ENCODE measurements at regions not wholly inside any gene's neighbourhood (a gene's known extent, or its start where the extent isn't known, plus 50 kb on each side); places are given as distances from the start of the nearest gene placed in this dataset.
A peak's percentile ranks its signal among the peaks of the same experiment; 100 is the strongest.
"Not testable (repeated sequence)": the region's sequence is repeated elsewhere in the genome, so short reads cannot be mapped to it uniquely, and the experiment has no call there.

DNA sequence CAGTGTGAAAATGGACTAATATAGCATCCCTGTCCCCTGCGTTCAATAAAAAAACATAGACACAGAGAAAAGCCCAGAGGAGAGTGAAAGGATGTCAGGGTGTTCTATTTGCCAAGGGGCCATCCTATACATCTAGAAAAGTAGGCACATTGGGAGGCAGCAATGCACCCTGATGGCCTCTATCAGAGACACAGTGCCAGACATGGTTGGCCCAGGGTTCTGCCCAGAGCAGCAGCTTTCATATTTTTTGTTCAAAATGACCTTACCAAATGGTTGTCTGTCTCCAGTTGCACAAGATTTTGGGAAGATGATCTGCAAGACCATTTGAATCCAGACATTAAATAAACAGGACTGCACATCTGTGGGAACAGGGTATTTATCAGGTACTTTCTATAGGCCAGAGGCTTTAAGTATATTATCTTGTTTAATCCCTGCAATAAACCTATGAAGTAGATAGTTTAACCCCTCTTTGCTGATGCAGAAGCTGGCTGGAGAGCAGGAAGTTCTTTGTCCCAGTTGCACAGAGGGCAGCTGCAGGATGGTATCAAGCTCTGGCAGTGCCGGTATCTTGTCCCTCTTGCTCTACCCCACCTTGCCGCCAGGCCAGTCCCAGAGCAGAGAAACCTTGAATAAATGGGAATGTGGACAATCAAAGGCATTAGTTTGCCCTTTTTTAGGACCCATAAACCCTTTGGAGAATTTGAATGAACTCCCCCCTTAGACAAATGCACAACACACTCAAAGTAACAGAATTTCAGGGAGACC is 171.8 kb upstream of the PWP1 start:
- intact Hi-C loops (cut with micrococcal nuclease): no loop called here
- peaks cover 1% of the 10 kb centered on the region for H3K36me3 Mint-ChIP-seq (ENCODE audit: low read depth)
- CTCF ChIA-PET: interaction anchor here (0.7 kb wide), 1 partner anchor 384 kb away, joined by 3 read pairs; no protein-coding TSS in a partner anchor
- no peak overlapping the region for H3K4me3 Mint-ChIP-seq
- no peak overlapping the region for H3K27ac Mint-ChIP-seq
- H3K4me1 Mint-ChIP-seq (ENCODE audit: low read depth): peaks cover 12% of the 10 kb centered on the region
- no peak for DNase-seq
- no peaks in the 10 kb centered on the region for H3K27me3 Mint-ChIP-seq (ENCODE audit: low read depth)
- H3K9me3 Mint-ChIP-seq: no peaks in the 10 kb centered on the region

DNA sequence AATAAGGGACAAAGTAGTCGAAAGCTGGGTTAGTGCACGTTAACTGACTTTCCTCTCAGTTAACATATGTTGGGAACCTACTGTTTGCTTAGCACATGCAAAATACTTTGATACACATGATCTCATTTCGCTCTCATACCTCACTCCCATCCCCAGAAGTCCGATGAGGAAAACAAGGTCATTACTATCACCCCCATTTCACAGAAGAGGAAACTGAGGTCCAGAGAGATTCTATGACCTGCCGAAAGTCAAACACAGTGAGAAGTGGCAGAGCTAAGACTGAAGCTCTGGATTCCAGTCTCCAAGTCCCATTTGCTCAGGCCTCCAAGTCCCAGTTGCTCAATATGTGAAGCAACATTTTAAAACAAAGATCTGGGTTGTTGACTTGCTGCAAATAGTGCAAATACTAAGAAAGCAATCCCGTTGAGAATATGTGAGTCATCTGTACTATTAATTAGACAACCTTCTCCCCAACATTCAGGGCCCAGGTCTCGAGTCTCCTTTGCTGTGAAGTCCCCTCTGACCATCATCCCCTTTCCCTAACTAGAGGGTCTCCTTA is 170.6 kb upstream of the PWP1 start:
- Mint-ChIP-seq H3K27me3 (ENCODE audit: low read depth) (no peaks in the 10 kb centered on the region), H3K36me3 (ENCODE audit: low read depth) (peaks cover 9% of the 10 kb centered on the region), H3K4me1 (ENCODE audit: low read depth) (peaks cover 12% of the 10 kb centered on the region), H3K27ac (no peak overlapping the region), H3K4me3 (no peak overlapping the region), H3K9me3 (no peaks in the 10 kb centered on the region)
- CTCF ChIA-PET: interaction anchor here (0.7 kb wide), 2 partner anchors 33 to 385 kb away, joined by 3 read pairs; no protein-coding TSS in a partner anchor
- no peak for DNase-seq
- intact Hi-C loops (cut with micrococcal nuclease): loop anchor here (1.0 kb wide), 1 partner anchor 45 kb away; no protein-coding TSS in a partner anchor

DNA sequence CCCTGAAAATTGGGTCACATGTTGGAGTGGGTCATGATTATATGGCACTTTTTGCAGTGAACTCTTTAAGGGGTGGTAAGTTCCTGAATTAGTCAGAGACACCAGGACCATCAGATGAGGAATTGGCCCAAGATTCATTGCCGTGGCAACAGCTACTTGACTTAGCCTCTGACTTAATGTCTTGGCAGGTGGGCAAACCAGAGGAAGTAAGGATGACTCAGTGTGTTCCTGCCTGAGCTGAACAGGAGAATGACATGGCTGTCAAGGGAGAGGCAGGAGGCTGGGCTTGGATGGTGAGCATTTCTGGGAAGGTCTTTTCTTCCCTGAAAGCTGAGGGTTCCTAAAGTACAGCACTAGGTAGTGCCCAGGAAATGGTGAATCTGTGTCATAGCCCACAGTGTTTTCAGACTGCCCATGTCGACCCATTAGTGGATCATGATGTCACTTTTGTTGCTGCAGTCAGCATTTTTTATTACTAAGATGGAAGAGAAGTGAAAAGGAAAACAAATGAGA is 170.1 kb upstream of the PWP1 start:
- Mint-ChIP-seq H3K4me1 (ENCODE audit: low read depth) (peaks cover 12% of the 10 kb centered on the region), H3K27ac (no peak overlapping the region), H3K27me3 (ENCODE audit: low read depth) (no peaks in the 10 kb centered on the region), H3K9me3 (peaks cover under 1% of the 10 kb centered on the region), H3K4me3 (no peak overlapping the region), H3K36me3 (ENCODE audit: low read depth) (peaks cover 15% of the 10 kb centered on the region)
- DNase-seq: peak; percentile 64
- CTCF ChIA-PET: no interaction called here
- intact Hi-C loops (cut with micrococcal nuclease): loop anchor here (1.0 kb wide), 1 partner anchor 45 kb away; no protein-coding TSS in a partner anchor

DNA sequence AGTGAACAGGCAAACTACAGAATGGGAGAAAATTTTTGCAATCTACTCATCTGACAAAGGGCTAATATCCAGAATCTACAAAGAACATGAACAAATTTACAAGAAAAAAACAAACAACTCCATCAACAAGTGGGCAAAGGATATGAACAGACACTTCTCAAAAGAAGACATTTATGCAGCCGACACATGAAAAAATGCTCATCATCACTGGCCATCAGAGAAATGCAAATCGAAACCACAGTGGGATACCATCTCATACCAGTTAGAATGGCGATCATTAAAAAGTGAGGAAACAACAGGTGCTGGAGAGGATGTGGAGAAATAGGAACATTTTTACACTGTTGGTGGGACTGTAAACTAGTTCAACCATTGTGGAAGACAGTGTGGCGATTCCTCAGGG is 167.8 kb upstream of the PWP1 start:
- H3K4me3 Mint-ChIP-seq; CTCF ChIA-PET; H3K27me3 Mint-ChIP-seq (ENCODE audit: low read depth); intact Hi-C loops (cut with micrococcal nuclease); DNase-seq; H3K27ac Mint-ChIP-seq: not testable (repeated sequence)
- H3K4me1 Mint-ChIP-seq (ENCODE audit: low read depth): peaks cover 12% of the 10 kb centered on the region
- H3K36me3 Mint-ChIP-seq (ENCODE audit: low read depth): peaks cover 30% of the 10 kb centered on the region
- H3K9me3 Mint-ChIP-seq: peaks cover 12% of the 10 kb centered on the region

DNA sequence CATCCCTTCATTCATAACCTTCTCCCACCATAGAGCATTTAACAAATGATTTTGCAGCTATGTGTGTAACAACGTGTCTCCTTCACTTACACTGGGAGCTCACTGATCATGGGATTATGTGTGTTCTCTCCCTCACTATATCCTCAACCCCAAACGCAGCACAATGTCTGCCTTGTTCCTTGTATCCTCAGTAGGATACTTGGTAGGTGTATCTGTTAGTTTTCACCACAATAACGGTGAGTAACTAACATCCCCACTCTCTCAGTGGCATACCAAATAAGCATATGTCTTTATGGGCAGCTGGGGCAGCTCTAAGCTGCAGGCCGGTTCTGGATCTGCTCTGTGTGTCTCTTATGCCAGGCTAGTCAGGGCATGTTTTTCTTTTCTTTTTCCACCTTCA is 166.7 kb upstream of the PWP1 start:
- Mint-ChIP-seq H3K4me1 (ENCODE audit: low read depth) (peaks cover 12% of the 10 kb centered on the region), H3K36me3 (ENCODE audit: low read depth) (peaks cover 32% of the 10 kb centered on the region), H3K27me3 (ENCODE audit: low read depth) (no peaks in the 10 kb centered on the region), H3K9me3 (peaks cover 12% of the 10 kb centered on the region), H3K27ac (no peak overlapping the region), H3K4me3 (no peak overlapping the region)
- no peak for DNase-seq
- intact Hi-C loops (cut with micrococcal nuclease): no loop called here
- CTCF ChIA-PET: no interaction called here

DNA sequence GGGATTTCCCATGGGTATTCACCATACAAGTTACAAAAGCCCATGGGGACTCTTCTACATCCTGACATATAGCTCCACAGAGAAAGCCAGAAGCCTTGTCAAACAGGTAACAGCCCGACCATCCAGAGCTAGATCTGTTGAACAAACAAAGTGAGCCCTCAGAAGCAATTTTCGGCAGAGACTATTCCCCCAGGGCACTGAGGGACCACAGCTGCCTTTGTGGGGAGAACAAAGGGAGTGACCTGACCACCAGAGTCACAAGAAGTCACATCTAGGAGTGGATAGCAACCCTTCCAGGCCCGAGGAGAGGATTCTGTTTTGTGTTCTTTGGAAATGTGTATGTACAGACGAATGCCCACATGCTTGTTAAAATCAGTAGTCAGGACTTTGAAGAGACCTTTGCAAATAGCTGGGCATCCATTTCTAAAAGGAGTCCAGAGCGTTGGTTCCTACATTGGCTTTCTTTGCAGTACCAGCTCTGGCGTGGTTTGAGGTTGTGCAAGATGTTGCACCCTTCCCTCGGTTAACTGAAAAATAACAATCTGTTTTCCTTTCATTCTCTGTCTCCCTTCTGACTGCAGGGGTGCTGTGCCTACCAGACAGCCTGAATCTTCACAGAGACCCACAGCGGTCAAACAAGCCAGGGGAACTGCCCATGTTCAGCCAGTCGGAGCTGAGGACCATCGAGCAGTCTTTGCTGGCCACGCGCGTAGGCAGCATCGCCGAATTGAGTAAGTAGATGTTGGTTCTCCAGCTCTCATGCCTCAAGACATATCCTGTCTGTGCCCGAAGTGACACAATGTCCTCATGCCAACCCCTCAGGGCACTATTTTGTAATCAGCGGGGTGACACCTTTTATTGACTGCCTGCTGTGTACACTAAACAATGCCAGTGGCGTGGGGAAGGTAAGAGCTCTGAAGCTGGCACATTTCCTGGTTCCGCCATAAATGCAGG is 165.4 kb upstream of the PWP1 start:
- peaks cover 8% of the 10 kb centered on the region for H3K4me1 Mint-ChIP-seq (ENCODE audit: low read depth)
- peaks cover 32% of the 10 kb centered on the region for H3K36me3 Mint-ChIP-seq (ENCODE audit: low read depth)
- intact Hi-C loops (cut with micrococcal nuclease): no loop called here
- CTCF ChIA-PET: interaction anchor here (0.7 kb wide), 1 partner anchor 389 kb away, joined by 3 read pairs; no protein-coding TSS in a partner anchor
- H3K27me3 Mint-ChIP-seq (ENCODE audit: low read depth): no peaks in the 10 kb centered on the region
- peaks cover 12% of the 10 kb centered on the region for H3K9me3 Mint-ChIP-seq
- no peak overlapping the region for H3K27ac Mint-ChIP-seq
- DNase-seq: no peak
- no peak overlapping the region for H3K4me3 Mint-ChIP-seq

DNA sequence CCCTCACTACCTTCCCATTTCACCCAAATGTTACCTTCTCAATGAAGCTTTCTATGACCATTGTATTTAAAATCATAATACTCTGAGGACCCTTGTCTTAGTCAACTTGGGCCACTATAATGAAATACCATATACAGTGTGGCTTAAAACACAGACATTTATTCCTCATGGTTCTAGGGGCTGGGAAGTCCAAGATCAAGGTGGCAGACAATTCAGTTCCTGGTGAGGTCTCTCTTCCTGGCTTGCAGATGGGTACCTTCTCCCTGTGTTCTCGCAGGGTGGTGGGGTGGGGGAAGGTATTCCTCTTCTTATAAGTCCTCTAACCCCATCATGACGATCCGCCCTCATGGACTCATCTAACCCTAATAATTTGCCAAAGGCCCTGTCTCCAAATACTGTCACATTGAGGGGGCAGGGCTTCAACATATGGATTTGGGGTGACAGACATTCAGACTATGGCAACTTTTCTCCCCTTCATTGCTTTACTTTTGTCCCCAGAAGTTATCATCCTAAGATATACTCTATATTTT is 163.7 kb upstream of the PWP1 start:
- no peaks in the 10 kb centered on the region for H3K27me3 Mint-ChIP-seq (ENCODE audit: low read depth)
- peaks cover 32% of the 10 kb centered on the region for H3K36me3 Mint-ChIP-seq (ENCODE audit: low read depth)
- peaks cover 12% of the 10 kb centered on the region for H3K9me3 Mint-ChIP-seq
- intact Hi-C loops (cut with micrococcal nuclease): no loop called here
- no peak overlapping the region for H3K27ac Mint-ChIP-seq
- H3K4me3 Mint-ChIP-seq: no peak overlapping the region
- CTCF ChIA-PET: interaction anchor here (0.6 kb wide), 1 partner anchor 1350 kb away, joined by 3 read pairs; no protein-coding TSS in a partner anchor
- no peak for DNase-seq
- no peaks in the 10 kb centered on the region for H3K4me1 Mint-ChIP-seq (ENCODE audit: low read depth)

DNA sequence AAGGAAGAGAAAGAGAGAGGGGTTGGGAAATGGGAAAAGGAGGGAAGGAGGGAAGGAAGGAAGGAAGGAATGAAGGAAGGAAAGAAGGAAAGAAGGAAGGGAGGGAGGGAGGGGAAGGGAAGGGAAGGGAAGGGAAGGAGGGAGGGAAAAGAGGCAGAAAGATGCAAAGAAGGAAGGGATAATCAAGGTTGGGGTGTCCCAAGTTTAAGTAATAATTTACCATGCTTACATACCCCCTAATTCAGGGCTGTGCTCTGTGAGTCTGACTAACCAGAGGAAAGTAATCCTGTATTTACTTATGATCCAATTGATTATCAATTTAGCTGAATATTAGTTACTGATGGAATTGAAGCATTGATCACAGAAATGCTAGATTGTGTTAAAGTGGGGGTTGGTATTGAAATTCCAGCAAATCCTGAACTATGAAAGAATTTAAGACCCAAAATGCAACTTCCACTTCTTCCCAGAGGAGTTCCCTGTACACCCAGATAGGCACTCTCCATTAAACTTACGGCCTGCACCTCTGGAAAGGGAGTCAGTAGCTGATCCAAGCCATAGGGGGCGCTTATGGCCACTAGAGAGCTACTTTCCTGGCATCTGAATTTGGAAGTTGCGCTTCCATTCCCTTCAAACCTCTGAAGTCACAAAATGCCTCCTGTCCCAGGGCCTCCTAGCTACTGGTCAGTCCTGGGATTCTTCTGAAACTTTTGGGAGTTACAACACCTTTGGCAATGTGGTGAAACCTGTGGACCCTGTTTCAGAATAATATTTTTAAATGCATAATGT is 162.7 kb upstream of the PWP1 start:
- H3K27me3 Mint-ChIP-seq (ENCODE audit: low read depth): no peaks in the 10 kb centered on the region
- intact Hi-C loops (cut with micrococcal nuclease): no loop called here
- DNase-seq: no peak
- CTCF ChIA-PET: no interaction called here
- H3K36me3 Mint-ChIP-seq (ENCODE audit: low read depth): peaks cover 34% of the 10 kb centered on the region
- no peaks in the 10 kb centered on the region for H3K4me1 Mint-ChIP-seq (ENCODE audit: low read depth)
- H3K27ac Mint-ChIP-seq: no peak overlapping the region
- peaks cover 12% of the 10 kb centered on the region for H3K9me3 Mint-ChIP-seq
- H3K4me3 Mint-ChIP-seq: no peak overlapping the region

DNA sequence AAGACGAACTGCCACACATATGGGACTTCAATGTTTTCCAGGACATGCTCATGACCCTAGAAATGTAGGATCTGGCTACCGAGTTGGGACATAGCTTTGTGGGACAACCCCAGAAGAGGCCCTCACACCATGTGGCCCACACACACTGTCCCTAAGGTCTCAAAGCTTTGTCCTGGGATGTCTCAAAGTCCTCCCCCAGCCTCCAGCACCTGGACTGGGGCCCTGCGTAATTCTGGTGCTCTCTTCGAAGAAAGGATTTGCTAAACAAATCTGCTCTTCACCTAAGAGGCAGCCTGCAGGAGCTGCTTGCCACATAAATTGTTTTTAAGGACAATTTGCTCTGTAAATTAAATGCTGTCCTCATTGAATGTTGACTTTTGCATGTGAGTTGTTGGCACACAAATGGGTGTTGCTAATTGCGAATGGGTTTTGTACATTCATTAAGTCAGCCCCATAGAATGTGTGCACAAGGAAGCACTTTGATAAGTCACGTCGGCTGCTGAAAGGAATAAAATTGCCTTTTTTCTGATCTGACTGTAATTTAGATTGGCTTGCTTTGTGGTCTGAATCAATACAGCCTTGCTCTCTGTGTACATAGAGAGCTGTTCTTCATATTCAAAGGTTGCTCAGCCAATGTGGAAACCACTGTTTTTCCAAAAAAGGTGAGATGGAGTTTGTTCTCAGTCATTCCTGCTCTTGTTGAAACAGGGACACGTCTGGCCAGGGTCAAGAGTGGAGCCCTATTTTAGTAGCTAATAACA is 161.6 kb upstream of the PWP1 start:
- CTCF ChIA-PET: interaction anchor here (1.5 kb wide), 1 partner anchor 9 kb away, joined by 4 read pairs; no protein-coding TSS in a partner anchor
- intact Hi-C loops (cut with micrococcal nuclease): no loop called here

DNA sequence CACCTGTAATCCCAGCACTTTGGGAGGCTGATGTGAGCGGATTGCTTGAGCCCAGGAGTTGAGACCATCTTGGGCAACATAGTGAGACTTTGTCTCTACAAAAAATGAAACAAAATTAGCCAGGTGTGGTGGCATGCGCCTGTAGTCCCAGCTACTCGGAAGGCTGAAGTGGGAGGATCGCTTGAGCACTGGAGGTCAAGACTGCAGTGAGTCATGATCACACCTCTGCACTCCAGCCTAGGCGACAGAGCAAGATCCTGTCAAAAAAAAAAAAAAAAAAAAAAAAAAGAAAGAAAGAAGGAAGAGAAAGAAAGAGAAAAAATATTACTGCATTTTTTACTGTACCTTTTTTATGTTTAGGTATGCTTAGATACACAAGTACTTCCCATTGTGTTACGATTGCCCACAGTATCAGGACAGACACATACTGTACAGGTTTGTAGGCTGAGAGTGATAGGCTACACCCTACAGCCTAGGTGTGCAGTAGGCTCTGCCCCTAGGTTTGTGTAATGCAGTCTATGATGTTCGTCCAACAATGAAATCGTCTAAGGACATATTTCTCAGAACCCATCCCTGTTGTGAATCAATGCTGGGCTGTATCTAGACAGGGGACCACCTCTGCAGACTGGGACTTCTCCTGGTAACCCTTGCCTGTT is 160.4 kb upstream of the PWP1 start:
- Mint-ChIP-seq H3K36me3 (ENCODE audit: low read depth) (peaks cover 24% of the 10 kb centered on the region), H3K27me3 (ENCODE audit: low read depth) (no peaks in the 10 kb centered on the region), H3K9me3 (peaks cover 12% of the 10 kb centered on the region), H3K27ac (no peak overlapping the region), H3K4me3 (no peak overlapping the region), H3K4me1 (ENCODE audit: low read depth) (no peaks in the 10 kb centered on the region)
- CTCF ChIA-PET: no interaction called here
- intact Hi-C loops (cut with micrococcal nuclease): no loop called here
- DNase-seq: no peak

More for the DNA sequence above, 161.6 kb upstream of the PWP1 start:
- Mint-ChIP-seq H3K27ac (no peak overlapping the region), H3K4me3 (no peak overlapping the region), H3K9me3 (peaks cover 12% of the 10 kb centered on the region), H3K4me1 (ENCODE audit: low read depth) (no peaks in the 10 kb centered on the region), H3K27me3 (ENCODE audit: low read depth) (no peaks in the 10 kb centered on the region), H3K36me3 (ENCODE audit: low read depth) (peaks cover 34% of the 10 kb centered on the region)
- DNase-seq: no peak

Measured in activated naive CD4-positive, alpha-beta T cell treated with anti-CD3 and anti-CD28 coated beads for 36 hours (primary cell).